Muscle of leg (tissue), 3 donors: ENCODE measurements at regions not wholly inside any gene's neighbourhood (a gene's known extent, or its start where the extent isn't known, plus 50 kb on each side); places are given as distances from the start of the nearest gene placed in this dataset.
A peak's percentile ranks its signal among the peaks of the same experiment; 100 is the strongest.

Experiments
- DNase-seq: peaks from one replicate; pipeline ENCODE4 v3.0.0; 2013
- H3K27ac ChIP-seq: one replicate; pipeline ENCODE4 v1.5.1; 2013; ENCODE audit warnings: mild to moderate bottlenecking, low read length, control low read depth
- H3K27me3 ChIP-seq: one replicate; pipeline ENCODE4 v1.6.1; 2013; ENCODE audit warnings: low read length; ENCODE audit not compliant: control insufficient read depth, insufficient read depth
- H3K36me3 ChIP-seq: one replicate; pipeline ENCODE4 v1.6.1; 2013; ENCODE audit warnings: low read length; ENCODE audit not compliant: control insufficient read depth, insufficient read depth
- H3K4me1 ChIP-seq: one replicate; pipeline ENCODE4 v1.6.1; 2013; ENCODE audit warnings: low read length; ENCODE audit not compliant: control insufficient read depth, insufficient read depth
- H3K4me3 ChIP-seq: one replicate; pipeline ENCODE4 v1.5.1; 2013; ENCODE audit warnings: low read length, control low read depth
- H3K9me3 ChIP-seq: replicated peaks from 2 replicates; pipeline ENCODE4 v1.6.1; 2013; ENCODE audit warnings: low read depth, low read length; ENCODE audit not compliant: control insufficient read depth
- WGBS: methylation state at CpG from one replicate; pipeline ENCODE4 v1.1.5; 2013; ENCODE audit warnings: missing lambda C conversion rate; ENCODE audit not compliant: insufficient coverage; 5-methylcytosine and 5-hydroxymethylcytosine counted together

DNA sequence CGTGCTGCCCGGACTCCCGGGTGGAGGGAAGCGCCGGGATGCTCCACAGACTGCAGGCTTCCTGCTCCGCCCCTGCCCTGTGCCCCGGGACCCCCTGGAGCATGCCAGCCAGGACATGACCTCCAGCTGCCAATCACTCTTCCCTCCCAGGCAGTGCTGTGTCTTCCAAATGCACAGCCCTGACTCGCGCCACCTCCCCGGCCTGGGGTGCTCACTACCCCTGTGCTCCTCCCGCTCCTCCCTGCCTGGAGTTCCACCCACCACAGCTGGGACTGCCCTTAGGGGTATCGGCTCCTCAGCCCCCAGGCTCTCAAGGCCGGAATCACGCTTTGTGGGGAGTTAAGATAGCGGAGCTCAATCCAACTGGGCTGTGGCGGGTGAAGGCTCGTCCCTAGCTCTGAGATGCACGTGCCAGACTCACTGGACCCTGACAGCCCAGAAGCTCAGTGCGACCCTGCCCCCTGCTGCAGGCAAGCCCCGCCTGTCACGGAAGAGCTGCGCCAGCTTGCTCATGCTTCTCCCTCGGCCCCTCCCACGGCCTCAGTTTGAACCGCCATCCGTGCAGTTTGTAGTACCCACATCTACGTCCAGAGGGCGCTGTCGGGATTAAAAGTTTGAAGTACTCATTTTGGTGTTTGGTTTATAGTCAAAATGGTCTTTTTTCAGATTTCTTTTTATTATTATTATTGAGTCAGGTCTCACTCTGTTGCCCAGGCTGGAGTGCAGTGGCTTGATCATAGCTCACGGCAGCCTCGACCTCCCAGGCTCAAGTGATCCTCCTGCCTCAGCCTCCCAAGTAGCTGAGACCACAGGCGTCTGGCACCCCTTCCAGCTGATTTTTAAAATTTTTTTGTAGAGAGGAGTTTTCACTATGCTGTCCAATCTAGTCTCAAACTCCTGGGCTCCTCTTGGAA, 142.5 kb upstream of the TCERG1L start:
- H3K27me3 ChIP-seq, result peaks cover 36% of the 10 kb centered on the region
- H3K4me3 ChIP-seq, result peak overlapping the region; percentile 32

DNA sequence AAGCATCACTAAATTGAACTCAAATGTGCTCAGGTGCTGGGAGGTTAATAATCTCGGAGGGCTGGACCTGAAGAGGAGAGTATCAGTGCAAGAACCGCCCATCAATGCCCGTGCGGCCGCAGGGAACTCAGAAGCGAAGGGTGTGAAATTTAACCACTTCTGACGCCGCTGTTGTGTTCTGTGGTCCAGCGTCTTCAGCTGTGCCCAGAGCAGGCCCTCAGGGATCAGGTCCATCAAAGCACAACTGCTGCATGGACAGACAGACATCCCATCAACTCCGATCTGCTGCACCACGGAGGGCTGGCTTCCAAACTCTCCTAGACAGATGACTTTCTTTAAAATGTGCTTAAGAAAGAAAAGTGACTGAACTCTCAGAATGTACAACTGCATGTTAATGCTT, 144.9 kb upstream of the TCERG1L start:
- H3K27ac ChIP-seq, result no peak overlapping the region
- WGBS, result 21% methylated on average over 10 of the region's 11 CpGs
- H3K4me1 ChIP-seq, result peaks cover 16% of the 10 kb centered on the region
- H3K4me3 ChIP-seq, result no peak overlapping the region
- no peaks in the 10 kb centered on the region for H3K36me3 ChIP-seq
- peaks cover 45% of the 10 kb centered on the region for H3K27me3 ChIP-seq
- DNase-seq, result no peak
- H3K9me3 ChIP-seq, result no peaks in the 10 kb centered on the region

More for the DNA sequence above, 142.5 kb upstream of the TCERG1L start:
- Histone ChIP-seq H3K27ac (peak overlapping the region; percentile 67), H3K36me3 (no peaks in the 10 kb centered on the region), H3K4me1 (peaks cover 16% of the 10 kb centered on the region), H3K9me3 (no peaks in the 10 kb centered on the region)
- WGBS, result 2% methylated on average over 21 of the region's 32 CpGs
- peak; percentile 93 for DNase-seq

DNA sequence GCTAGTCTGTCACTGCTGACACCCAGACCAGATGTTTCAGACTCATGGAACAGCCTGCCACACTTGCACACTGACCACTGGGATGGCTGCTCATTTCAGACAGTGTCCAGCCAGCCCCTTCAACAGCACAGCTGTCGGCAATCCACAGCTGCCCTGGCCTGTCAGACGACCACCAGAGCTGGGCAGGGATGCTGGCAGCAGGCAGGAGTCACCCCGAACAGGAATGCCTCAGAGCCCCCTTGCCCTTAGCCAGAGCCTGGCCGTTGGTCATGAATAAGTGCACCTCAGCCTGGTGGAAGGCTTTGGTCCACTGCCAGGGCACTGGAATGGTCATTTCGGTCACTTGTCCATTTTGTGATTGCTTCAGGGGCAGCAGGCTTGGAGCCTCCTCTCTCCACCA, 149.6 kb upstream of the TCERG1L start:
- H3K9me3 ChIP-seq, result no peaks in the 10 kb centered on the region
- H3K4me3 ChIP-seq, result no peak overlapping the region
- H3K36me3 ChIP-seq, result no peaks in the 10 kb centered on the region
- H3K27ac ChIP-seq, result no peak overlapping the region
- peaks cover 2% of the 10 kb centered on the region for H3K4me1 ChIP-seq
- WGBS, result 48% methylated on average over 4 of the region's 5 CpGs
- no peak for DNase-seq
- peaks cover 28% of the 10 kb centered on the region for H3K27me3 ChIP-seq

DNA sequence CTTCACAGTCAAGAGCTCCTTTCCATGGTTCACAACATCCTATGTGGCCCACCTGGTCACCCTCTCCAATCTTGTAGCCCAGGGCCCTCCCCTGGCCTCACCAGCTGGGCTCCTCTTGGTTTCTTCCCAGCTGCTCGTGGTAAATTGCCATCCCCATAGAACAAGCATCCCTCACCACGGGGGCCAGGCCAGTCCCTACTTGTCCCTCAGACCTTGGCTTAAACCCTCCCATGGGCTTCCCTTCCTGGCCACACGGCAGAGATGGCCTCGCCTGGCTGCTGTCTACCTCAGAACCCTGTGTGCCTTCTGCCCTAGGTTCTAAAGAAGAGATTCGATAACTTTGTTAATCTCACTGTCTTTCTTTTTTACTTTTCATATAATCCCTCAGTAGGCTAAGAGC, 153.3 kb upstream of the TCERG1L start:
- Histone ChIP-seq H3K4me3 (no peak overlapping the region), H3K9me3 (no peaks in the 10 kb centered on the region), H3K36me3 (no peaks in the 10 kb centered on the region), H3K27me3 (peaks cover 17% of the 10 kb centered on the region), H3K4me1 (no peaks in the 10 kb centered on the region), H3K27ac (no peak overlapping the region)
- no peak for DNase-seq
- 74% methylated on average over 2 of the region's 5 CpGs for WGBS

DNA sequence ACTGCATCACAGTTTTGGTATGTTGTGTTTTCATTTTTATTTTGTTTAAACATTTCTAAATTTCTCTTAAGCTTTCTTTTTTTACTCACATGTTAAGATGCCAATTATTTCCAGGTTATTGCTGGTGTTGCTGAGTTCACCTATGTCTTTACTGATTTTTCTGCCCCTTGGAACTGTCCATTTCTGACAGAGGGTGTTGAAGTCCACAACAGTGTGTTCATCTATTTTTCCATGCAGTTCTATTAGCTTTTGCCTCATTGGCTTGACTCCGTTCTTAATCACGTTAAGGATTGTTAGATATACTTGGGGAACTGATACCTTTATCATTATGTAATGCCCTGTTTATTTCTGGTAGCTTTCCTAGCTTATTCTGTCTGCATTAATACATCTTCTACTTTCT, 158.0 kb upstream of the TCERG1L start:
- Histone ChIP-seq H3K4me3 (no peak overlapping the region), H3K9me3 (no peaks in the 10 kb centered on the region), H3K36me3 (no peaks in the 10 kb centered on the region), H3K4me1 (no peaks in the 10 kb centered on the region), H3K27me3 (peaks cover 3% of the 10 kb centered on the region), H3K27ac (no peak overlapping the region)
- no CpG with 5 or more reads among the region's 2 CpGs for WGBS
- DNase-seq, result no peak

DNA sequence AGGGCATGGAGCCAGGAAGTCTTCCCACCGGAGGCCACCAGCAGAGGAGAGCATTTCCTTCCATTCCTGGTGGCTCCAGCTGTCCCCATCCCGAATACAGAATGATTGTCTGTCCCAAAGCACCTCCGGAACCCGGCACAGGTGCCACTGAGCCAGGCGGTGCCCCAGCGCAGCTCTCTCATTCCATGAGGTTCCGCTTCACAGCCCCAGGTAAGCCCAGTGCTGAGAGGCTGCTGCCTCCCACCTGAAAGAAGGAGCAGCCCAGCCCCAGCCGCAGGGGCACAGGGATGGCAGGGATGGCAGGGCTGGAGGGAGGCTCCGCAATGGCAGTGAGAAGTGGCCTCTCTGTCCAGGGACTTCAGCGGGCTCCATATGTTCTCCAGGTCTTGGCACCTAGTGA, 162.1 kb upstream of the TCERG1L start:
- 80% methylated on average over 10 of the region's 10 CpGs for WGBS

DNA sequence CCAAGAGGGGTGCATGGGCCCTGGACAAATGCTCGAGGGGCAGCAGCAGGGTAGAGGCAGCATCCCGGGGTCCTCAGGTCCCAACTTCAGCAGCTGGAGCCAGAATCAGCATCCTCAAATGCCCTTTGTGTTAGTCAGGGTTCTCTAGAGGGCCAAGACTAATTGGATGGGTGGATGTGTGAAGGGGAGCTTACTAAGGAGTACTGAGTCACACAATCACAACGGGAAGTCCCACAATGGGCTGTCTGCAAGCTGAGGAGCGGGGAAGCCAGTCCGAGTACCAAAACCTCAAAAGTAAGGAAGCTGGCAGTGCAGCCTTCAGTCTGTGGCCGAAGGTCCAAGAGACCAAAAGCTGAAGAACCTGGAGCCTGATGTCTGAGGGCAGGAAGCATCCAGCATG, 162.9 kb upstream of the TCERG1L start:
- H3K9me3 ChIP-seq, result no peaks in the 10 kb centered on the region
- WGBS, result 81% methylated on average over 6 of the region's 6 CpGs
- no peak for DNase-seq
- H3K4me3 ChIP-seq, result no peak overlapping the region
- H3K4me1 ChIP-seq, result no peaks in the 10 kb centered on the region
- H3K27me3 ChIP-seq, result peaks cover 2% of the 10 kb centered on the region
- H3K27ac ChIP-seq, result no peak overlapping the region
- H3K36me3 ChIP-seq, result no peaks in the 10 kb centered on the region

More for the DNA sequence above, 162.1 kb upstream of the TCERG1L start:
- H3K36me3 ChIP-seq, result no peaks in the 10 kb centered on the region
- H3K9me3 ChIP-seq, result no peaks in the 10 kb centered on the region
- H3K27me3 ChIP-seq, result peaks cover 2% of the 10 kb centered on the region
- H3K4me1 ChIP-seq, result no peaks in the 10 kb centered on the region
- no peak overlapping the region for H3K27ac ChIP-seq
- H3K4me3 ChIP-seq, result no peak overlapping the region
- no peak for DNase-seq

DNA sequence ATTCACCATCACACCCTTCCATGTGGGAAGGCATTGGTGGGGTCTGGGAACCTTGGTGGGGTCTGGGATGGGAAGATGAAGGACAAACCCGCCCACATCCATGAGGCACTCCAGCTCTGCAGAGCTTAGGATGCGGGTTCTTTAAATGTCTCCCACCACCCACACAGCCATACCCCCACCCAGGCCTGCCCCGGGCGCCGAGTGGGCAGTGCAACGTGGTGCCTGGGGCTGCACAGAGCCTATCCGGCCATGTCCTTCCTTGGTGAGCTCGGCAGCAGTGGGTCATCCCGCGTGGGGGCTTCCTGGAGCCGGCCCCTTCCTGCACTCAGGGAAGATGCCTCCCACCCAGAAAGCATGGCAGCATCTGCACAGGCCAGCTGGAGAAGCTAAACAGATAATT, 163.5 kb upstream of the TCERG1L start:
- no peak for DNase-seq
- no peaks in the 10 kb centered on the region for H3K36me3 ChIP-seq
- WGBS, result 85% methylated on average over 10 of the region's 11 CpGs
- H3K27ac ChIP-seq, result no peak overlapping the region
- H3K4me3 ChIP-seq, result no peak overlapping the region
- H3K9me3 ChIP-seq, result no peaks in the 10 kb centered on the region
- H3K27me3 ChIP-seq, result peaks cover 2% of the 10 kb centered on the region
- no peaks in the 10 kb centered on the region for H3K4me1 ChIP-seq

DNA sequence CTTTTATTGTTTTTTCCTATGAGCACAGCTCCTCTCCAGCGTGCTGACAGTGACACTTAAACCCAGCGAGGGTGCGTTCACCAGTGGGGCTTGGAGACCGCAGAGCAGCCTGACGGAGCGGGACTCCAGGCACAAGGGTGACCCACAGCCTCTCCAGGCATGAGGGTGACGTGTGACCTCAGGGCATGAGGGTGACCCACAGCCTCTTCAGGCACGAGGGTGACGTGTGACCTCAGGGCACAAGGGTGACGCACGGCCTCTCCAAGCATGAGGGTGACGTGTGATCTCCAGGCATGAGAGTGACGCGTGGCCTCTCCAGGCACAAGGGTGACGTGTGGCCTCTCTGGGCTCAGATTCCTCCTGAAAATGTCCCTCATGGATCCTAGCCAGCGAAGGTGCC, 164.3 kb upstream of the TCERG1L start:
- H3K4me1 ChIP-seq, result no peaks in the 10 kb centered on the region
- H3K4me3 ChIP-seq, result no peak overlapping the region
- H3K36me3 ChIP-seq, result no peaks in the 10 kb centered on the region
- no peak overlapping the region for H3K27ac ChIP-seq
- H3K27me3 ChIP-seq, result peaks cover 3% of the 10 kb centered on the region
- 84% methylated on average over 15 of the region's 16 CpGs for WGBS
- no peaks in the 10 kb centered on the region for H3K9me3 ChIP-seq
- DNase-seq, result no peak

DNA sequence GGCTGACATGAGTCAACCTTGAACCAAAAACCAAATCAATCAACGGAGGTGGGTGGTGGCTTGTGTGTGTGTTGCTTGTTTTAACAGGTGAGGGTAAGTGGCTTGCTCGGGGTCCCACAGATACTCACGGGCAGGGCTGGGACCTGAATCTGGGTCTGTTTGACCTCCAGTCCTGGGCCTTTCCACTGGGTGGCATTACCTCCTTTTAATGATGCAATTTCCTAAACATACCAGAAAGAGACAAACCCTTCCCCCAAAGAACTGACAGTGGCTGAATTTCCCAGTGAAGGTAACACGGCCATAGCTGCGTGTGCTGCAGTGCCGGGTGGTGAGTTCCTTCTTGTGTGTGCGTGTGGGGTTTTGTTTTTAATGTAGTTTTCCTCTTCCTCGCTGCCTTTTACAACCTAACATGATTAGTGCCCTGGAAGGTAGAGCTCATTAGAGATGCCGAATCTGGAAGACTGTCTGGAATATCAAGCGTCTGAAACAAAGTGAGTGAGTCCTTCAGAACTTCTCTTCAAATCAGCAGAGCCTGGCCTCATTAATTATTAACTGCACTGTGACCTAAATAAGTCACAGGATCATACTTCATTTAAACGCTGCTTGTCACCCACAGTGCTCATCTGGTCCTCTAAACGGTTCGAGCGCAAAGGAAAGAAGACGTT, 166.1 kb upstream of the TCERG1L start:
- WGBS, result no CpG with 5 or more reads among the region's 15 CpGs
- H3K36me3 ChIP-seq, result no peaks in the 10 kb centered on the region
- no peak for DNase-seq

More for the DNA sequence above, 166.1 kb upstream of the TCERG1L start:
- Histone ChIP-seq H3K4me3 (no peak overlapping the region), H3K27ac (no peak overlapping the region), H3K9me3 (no peaks in the 10 kb centered on the region), H3K4me1 (no peaks in the 10 kb centered on the region), H3K27me3 (peaks cover 4% of the 10 kb centered on the region)
